ENCODE measurements at regions not wholly inside any gene's neighbourhood (a gene's known extent, or its start where the extent isn't known, plus 50 kb on each side); places are given as distances from the start of the nearest gene placed in this dataset.
A peak's percentile ranks its signal among the peaks of the same experiment; 100 is the strongest.

DNA sequence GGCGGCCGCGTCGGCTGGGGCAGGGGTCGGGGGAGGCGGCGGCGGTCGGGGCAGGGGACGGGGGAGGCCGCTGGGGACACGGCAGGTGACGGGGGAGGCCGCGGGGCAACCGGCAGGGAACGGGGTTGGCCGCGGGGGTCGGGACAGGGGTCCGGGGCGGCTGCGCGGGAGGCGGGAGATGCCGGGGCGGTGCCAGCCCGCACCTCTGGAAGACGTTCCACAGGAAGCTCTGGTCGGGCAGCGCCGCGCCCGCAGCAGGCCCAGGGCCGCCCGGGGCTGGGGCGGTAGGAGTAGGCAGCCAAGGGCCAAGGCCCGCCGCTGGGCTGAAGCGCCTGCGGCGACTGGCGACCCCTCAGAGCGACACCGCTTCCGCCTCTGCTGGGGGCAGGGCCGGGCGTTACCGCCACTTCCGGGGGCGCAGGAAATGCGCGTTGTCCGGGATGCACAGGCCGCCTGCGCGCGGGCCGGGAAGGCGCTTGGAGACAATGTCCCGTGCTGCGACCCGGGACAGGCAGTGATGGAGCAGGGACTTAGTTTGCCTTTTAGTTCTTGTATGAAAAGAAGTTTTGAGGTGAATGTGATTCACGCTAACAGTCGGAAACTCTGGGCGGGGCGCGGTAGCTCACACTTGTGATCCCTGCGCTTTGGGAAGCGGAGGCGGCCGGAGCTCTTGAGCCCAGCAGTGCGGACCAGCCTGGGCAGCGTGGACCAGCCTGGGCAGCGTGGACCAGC lies 110.0 kb upstream of the LPCAT1 start (continued):
- TF ChIP-seq, protein P1, sequence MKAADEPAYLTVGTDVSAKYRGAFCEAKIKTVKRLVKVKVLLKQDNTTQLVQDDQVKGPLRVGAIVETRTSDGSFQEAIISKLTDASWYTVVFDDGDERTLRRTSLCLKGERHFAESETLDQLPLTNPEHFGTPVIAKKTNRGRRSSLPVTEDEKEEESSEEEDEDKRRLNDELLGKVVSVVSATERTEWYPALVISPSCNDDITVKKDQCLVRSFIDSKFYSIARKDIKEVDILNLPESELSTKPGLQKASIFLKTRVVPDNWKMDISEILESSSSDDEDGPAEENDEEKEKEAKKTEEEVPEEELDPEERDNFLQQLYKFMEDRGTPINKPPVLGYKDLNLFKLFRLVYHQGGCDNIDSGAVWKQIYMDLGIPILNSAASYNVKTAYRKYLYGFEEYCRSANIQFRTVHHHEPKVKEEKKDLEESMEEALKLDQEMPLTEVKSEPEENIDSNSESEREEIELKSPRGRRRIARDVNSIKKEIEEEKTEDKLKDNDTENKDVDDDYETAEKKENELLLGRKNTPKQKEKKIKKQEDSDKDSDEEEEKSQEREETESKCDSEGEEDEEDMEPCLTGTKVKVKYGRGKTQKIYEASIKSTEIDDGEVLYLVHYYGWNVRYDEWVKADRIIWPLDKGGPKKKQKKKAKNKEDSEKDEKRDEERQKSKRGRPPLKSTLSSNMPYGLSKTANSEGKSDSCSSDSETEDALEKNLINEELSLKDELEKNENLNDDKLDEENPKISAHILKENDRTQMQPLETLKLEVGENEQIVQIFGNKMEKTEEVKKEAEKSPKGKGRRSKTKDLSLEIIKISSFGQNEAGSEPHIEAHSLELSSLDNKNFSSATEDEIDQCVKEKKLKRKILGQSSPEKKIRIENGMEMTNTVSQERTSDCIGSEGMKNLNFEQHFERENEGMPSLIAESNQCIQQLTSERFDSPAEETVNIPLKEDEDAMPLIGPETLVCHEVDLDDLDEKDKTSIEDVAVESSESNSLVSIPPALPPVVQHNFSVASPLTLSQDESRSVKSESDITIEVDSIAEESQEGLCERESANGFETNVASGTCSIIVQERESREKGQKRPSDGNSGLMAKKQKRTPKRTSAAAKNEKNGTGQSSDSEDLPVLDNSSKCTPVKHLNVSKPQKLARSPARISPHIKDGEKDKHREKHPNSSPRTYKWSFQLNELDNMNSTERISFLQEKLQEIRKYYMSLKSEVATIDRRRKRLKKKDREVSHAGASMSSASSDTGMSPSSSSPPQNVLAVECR (CRISPR knock-in tag; IDR thresholded peaks at IDR 0.05; ENCODE audit: borderline replicate concordance), result peak; percentile 93
- TF ChIP-seq HHEX (CRISPR knock-in tag; IDR thresholded peaks at IDR 0.05) (no peak), SRY (CRISPR knock-in tag; IDR thresholded peaks at IDR 0.05) (peak; percentile 77; the same call in 1 of the 2 replicates), ZNF205 (CRISPR knock-in tag; IDR thresholded peaks at IDR 0.05) (no peak), CREM (IDR thresholded peaks at IDR 0.05) (peak; percentile 76; the same call in 1 of the 2 replicates), CREM (CRISPR knock-in tag; IDR thresholded peaks at IDR 0.05) (peak; percentile 44; the same call in 1 of the 2 replicates), GZF1 (CRISPR knock-in tag; IDR thresholded peaks at IDR 0.05) (no peak), NR2F6 (IDR thresholded peaks at IDR 0.05) (no peak), NR2F6 (CRISPR knock-in tag; IDR thresholded peaks at IDR 0.05) (0 out of 2 replicates have a peak, but pooled peaks have one; percentile 55), GTF3A (CRISPR knock-in tag; conservative IDR thresholded peaks at IDR 0.05) (no peak), SPEN (CRISPR knock-in tag; IDR thresholded peaks at IDR 0.05; ENCODE audit: low read depth) (peak; percentile 96)
- TF ChIP-seq, protein P2, sequence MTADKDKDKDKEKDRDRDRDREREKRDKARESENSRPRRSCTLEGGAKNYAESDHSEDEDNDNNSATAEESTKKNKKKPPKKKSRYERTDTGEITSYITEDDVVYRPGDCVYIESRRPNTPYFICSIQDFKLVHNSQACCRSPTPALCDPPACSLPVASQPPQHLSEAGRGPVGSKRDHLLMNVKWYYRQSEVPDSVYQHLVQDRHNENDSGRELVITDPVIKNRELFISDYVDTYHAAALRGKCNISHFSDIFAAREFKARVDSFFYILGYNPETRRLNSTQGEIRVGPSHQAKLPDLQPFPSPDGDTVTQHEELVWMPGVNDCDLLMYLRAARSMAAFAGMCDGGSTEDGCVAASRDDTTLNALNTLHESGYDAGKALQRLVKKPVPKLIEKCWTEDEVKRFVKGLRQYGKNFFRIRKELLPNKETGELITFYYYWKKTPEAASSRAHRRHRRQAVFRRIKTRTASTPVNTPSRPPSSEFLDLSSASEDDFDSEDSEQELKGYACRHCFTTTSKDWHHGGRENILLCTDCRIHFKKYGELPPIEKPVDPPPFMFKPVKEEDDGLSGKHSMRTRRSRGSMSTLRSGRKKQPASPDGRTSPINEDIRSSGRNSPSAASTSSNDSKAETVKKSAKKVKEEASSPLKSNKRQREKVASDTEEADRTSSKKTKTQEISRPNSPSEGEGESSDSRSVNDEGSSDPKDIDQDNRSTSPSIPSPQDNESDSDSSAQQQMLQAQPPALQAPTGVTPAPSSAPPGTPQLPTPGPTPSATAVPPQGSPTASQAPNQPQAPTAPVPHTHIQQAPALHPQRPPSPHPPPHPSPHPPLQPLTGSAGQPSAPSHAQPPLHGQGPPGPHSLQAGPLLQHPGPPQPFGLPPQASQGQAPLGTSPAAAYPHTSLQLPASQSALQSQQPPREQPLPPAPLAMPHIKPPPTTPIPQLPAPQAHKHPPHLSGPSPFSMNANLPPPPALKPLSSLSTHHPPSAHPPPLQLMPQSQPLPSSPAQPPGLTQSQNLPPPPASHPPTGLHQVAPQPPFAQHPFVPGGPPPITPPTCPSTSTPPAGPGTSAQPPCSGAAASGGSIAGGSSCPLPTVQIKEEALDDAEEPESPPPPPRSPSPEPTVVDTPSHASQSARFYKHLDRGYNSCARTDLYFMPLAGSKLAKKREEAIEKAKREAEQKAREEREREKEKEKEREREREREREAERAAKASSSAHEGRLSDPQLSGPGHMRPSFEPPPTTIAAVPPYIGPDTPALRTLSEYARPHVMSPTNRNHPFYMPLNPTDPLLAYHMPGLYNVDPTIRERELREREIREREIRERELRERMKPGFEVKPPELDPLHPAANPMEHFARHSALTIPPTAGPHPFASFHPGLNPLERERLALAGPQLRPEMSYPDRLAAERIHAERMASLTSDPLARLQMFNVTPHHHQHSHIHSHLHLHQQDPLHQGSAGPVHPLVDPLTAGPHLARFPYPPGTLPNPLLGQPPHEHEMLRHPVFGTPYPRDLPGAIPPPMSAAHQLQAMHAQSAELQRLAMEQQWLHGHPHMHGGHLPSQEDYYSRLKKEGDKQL (CRISPR knock-in tag; IDR thresholded peaks at IDR 0.05; ENCODE audit: low read depth), result peak; percentile 26; the same call in 1 of the 2 replicates
- TF ChIP-seq, protein P3, sequence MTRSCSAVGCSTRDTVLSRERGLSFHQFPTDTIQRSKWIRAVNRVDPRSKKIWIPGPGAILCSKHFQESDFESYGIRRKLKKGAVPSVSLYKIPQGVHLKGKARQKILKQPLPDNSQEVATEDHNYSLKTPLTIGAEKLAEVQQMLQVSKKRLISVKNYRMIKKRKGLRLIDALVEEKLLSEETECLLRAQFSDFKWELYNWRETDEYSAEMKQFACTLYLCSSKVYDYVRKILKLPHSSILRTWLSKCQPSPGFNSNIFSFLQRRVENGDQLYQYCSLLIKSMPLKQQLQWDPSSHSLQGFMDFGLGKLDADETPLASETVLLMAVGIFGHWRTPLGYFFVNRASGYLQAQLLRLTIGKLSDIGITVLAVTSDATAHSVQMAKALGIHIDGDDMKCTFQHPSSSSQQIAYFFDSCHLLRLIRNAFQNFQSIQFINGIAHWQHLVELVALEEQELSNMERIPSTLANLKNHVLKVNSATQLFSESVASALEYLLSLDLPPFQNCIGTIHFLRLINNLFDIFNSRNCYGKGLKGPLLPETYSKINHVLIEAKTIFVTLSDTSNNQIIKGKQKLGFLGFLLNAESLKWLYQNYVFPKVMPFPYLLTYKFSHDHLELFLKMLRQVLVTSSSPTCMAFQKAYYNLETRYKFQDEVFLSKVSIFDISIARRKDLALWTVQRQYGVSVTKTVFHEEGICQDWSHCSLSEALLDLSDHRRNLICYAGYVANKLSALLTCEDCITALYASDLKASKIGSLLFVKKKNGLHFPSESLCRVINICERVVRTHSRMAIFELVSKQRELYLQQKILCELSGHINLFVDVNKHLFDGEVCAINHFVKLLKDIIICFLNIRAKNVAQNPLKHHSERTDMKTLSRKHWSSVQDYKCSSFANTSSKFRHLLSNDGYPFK (CRISPR knock-in tag; IDR thresholded peaks at IDR 0.05; ENCODE audit: borderline replicate concordance), result peak; percentile 83; the same call in 1 of the 2 replicates
- TF ChIP-seq, protein P4, sequence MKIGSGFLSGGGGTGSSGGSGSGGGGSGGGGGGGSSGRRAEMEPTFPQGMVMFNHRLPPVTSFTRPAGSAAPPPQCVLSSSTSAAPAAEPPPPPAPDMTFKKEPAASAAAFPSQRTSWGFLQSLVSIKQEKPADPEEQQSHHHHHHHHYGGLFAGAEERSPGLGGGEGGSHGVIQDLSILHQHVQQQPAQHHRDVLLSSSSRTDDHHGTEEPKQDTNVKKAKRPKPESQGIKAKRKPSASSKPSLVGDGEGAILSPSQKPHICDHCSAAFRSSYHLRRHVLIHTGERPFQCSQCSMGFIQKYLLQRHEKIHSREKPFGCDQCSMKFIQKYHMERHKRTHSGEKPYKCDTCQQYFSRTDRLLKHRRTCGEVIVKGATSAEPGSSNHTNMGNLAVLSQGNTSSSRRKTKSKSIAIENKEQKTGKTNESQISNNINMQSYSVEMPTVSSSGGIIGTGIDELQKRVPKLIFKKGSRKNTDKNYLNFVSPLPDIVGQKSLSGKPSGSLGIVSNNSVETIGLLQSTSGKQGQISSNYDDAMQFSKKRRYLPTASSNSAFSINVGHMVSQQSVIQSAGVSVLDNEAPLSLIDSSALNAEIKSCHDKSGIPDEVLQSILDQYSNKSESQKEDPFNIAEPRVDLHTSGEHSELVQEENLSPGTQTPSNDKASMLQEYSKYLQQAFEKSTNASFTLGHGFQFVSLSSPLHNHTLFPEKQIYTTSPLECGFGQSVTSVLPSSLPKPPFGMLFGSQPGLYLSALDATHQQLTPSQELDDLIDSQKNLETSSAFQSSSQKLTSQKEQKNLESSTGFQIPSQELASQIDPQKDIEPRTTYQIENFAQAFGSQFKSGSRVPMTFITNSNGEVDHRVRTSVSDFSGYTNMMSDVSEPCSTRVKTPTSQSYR (CRISPR knock-in tag; IDR thresholded peaks at IDR 0.05; ENCODE audit: borderline replicate concordance), result peak; percentile 96

All from HepG2 (cell line).